H1 (cell line): ENCODE measurements at regions not wholly inside any gene's neighbourhood (a gene's known extent, or its start where the extent isn't known, plus 50 kb on each side); places are given as distances from the start of the nearest gene placed in this dataset.

Source experiments
- EP300 ChIP-seq, 2 experiments: IDR thresholded peaks; 1 replicate in 1 of 2; 2 replicates in 1 of 2; pipeline ENCODE4 v1.6.1; 2011 to 2012; ENCODE audit warnings: low read depth in 2 of 2, low read length in 2 of 2, mild to moderate bottlenecking in 2 of 2, borderline replicate concordance in 1 of 2, inconsistent platforms in 1 of 2, moderate library complexity in 1 of 2
- HDAC6 ChIP-seq: IDR thresholded peaks from one replicate; pipeline ENCODE4 v1.7.1; 2012; ENCODE audit warnings: low read depth, mild to moderate bottlenecking, inconsistent platforms, low read length, moderate library complexity
- RAD21 ChIP-seq, 2 experiments: IDR thresholded peaks in 1 of 2; conservative IDR thresholded peaks in 1 of 2; 2 replicates each; pipeline ENCODE4 v1.6.1; 2011; ENCODE audit warnings: low read depth in 2 of 2, low read length in 2 of 2, improper control_type of control experiment in 1 of 2, inconsistent platforms in 1 of 2, mild to moderate bottlenecking in 1 of 2, moderate library complexity in 1 of 2
- RNF2 ChIP-seq: fragments of 200-900, 300-1000 bp; sonication (generic); IDR thresholded peaks from 2 replicates; pipeline ENCODE4 v1.7.1; 2016; ENCODE audit warnings: borderline replicate concordance, low read depth, mild to moderate bottlenecking, antibody characterized with exemption, low read length; ENCODE audit not compliant: poor library complexity, severe bottlenecking; ENCODE audit errors: missing control alignments
- RXRA ChIP-seq: IDR thresholded peaks from 2 replicates; pipeline ENCODE4 v1.6.1; 2011; ENCODE audit warnings: low read depth, mild to moderate bottlenecking, low read length, moderate library complexity; ENCODE audit not compliant: insufficient read depth
- SUZ12 ChIP-seq: fragments of 200-600 bp; sonication (generic); IDR thresholded peaks from 2 replicates; pipeline ENCODE4 v1.6.1; 2012; ENCODE audit warnings: mild to moderate bottlenecking, inconsistent platforms, low read length, moderate library complexity, mixed read lengths
- TCF12 ChIP-seq: IDR thresholded peaks from 2 replicates; pipeline ENCODE4 v1.6.1; 2011; ENCODE audit warnings: low read depth, mild to moderate bottlenecking, low read length
- TF ChIP-seq, protein P1 (sequence below): fragments of 300-600 bp; sonication (generic); IDR thresholded peaks from 2 replicates; pipeline ENCODE4 v1.7.1; 2012; ENCODE audit warnings: low read length, moderate library complexity, mild to moderate bottlenecking, inconsistent platforms; ENCODE audit not compliant: insufficient replicate concordance
- TF ChIP-seq, protein P2 (sequence below): IDR thresholded peaks from 2 replicates; pipeline ENCODE4 v1.6.1; 2012; ENCODE audit warnings: low read length, inconsistent platforms

DNA sequence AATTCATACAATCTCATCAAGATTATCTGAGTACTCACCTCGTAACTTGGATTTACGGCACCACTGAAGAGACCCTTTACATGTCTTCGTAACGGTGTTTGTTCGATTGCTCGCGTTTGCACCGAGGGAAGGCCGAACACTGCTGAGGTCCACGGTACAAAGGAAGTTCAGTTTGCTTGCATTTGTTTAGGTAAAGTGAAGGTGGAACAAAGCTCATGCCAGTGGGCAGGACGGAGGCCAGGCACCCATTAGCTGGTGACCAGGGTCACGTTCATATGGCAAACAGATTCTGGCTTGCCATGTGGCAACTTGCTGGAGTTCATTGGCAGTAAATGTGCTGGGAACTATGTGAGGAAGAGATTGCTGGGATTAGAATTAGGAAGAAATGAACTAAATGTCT is 164.8 kb downstream of the MACROH2A1 start (continued):
- TF ChIP-seq, protein P1, sequence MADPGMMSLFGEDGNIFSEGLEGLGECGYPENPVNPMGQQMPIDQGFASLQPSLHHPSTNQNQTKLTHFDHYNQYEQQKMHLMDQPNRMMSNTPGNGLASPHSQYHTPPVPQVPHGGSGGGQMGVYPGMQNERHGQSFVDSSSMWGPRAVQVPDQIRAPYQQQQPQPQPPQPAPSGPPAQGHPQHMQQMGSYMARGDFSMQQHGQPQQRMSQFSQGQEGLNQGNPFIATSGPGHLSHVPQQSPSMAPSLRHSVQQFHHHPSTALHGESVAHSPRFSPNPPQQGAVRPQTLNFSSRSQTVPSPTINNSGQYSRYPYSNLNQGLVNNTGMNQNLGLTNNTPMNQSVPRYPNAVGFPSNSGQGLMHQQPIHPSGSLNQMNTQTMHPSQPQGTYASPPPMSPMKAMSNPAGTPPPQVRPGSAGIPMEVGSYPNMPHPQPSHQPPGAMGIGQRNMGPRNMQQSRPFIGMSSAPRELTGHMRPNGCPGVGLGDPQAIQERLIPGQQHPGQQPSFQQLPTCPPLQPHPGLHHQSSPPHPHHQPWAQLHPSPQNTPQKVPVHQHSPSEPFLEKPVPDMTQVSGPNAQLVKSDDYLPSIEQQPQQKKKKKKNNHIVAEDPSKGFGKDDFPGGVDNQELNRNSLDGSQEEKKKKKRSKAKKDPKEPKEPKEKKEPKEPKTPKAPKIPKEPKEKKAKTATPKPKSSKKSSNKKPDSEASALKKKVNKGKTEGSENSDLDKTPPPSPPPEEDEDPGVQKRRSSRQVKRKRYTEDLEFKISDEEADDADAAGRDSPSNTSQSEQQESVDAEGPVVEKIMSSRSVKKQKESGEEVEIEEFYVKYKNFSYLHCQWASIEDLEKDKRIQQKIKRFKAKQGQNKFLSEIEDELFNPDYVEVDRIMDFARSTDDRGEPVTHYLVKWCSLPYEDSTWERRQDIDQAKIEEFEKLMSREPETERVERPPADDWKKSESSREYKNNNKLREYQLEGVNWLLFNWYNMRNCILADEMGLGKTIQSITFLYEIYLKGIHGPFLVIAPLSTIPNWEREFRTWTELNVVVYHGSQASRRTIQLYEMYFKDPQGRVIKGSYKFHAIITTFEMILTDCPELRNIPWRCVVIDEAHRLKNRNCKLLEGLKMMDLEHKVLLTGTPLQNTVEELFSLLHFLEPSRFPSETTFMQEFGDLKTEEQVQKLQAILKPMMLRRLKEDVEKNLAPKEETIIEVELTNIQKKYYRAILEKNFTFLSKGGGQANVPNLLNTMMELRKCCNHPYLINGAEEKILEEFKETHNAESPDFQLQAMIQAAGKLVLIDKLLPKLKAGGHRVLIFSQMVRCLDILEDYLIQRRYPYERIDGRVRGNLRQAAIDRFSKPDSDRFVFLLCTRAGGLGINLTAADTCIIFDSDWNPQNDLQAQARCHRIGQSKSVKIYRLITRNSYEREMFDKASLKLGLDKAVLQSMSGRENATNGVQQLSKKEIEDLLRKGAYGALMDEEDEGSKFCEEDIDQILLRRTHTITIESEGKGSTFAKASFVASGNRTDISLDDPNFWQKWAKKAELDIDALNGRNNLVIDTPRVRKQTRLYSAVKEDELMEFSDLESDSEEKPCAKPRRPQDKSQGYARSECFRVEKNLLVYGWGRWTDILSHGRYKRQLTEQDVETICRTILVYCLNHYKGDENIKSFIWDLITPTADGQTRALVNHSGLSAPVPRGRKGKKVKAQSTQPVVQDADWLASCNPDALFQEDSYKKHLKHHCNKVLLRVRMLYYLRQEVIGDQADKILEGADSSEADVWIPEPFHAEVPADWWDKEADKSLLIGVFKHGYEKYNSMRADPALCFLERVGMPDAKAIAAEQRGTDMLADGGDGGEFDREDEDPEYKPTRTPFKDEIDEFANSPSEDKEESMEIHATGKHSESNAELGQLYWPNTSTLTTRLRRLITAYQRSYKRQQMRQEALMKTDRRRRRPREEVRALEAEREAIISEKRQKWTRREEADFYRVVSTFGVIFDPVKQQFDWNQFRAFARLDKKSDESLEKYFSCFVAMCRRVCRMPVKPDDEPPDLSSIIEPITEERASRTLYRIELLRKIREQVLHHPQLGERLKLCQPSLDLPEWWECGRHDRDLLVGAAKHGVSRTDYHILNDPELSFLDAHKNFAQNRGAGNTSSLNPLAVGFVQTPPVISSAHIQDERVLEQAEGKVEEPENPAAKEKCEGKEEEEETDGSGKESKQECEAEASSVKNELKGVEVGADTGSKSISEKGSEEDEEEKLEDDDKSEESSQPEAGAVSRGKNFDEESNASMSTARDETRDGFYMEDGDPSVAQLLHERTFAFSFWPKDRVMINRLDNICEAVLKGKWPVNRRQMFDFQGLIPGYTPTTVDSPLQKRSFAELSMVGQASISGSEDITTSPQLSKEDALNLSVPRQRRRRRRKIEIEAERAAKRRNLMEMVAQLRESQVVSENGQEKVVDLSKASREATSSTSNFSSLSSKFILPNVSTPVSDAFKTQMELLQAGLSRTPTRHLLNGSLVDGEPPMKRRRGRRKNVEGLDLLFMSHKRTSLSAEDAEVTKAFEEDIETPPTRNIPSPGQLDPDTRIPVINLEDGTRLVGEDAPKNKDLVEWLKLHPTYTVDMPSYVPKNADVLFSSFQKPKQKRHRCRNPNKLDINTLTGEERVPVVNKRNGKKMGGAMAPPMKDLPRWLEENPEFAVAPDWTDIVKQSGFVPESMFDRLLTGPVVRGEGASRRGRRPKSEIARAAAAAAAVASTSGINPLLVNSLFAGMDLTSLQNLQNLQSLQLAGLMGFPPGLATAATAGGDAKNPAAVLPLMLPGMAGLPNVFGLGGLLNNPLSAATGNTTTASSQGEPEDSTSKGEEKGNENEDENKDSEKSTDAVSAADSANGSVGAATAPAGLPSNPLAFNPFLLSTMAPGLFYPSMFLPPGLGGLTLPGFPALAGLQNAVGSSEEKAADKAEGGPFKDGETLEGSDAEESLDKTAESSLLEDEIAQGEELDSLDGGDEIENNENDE = no peak
- no peak for TF ChIP-seq HDAC6
- no peak for TF ChIP-seq EP300 (IDR thresholded peaks at IDR 0.05; ENCODE audit: borderline replicate concordance in 1 of 2, low read depth in 2 of 2, low read length in 2 of 2)
- TF ChIP-seq, protein P2, sequence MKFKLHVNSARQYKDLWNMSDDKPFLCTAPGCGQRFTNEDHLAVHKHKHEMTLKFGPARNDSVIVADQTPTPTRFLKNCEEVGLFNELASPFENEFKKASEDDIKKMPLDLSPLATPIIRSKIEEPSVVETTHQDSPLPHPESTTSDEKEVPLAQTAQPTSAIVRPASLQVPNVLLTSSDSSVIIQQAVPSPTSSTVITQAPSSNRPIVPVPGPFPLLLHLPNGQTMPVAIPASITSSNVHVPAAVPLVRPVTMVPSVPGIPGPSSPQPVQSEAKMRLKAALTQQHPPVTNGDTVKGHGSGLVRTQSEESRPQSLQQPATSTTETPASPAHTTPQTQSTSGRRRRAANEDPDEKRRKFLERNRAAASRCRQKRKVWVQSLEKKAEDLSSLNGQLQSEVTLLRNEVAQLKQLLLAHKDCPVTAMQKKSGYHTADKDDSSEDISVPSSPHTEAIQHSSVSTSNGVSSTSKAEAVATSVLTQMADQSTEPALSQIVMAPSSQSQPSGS = no peak
- no peak for TF ChIP-seq RAD21 (IDR thresholded peaks at IDR 0.05 in 1 of 2, conservative IDR thresholded peaks at IDR 0.05 in 1 of 2; ENCODE audit: low read depth in 2 of 2, low read length in 2 of 2)
- no peak for TF ChIP-seq RNF2
- no peak for TF ChIP-seq TCF12
- no peak for TF ChIP-seq SUZ12
- no peak for TF ChIP-seq RXRA
